ENCODE measurements at regions not wholly inside any gene's neighbourhood (a gene's known extent, or its start where the extent isn't known, plus 50 kb on each side); places are given as distances from the start of the nearest gene placed in this dataset.

GRCh38 chr10:122754491-122755235 lies 55.0 kb upstream of the C10orf120 start:
- Histone ChIP-seq H3K4me1 (ENCODE audit: insufficient read depth, low read length, poor library complexity, severe bottlenecking) (no peaks in the 10 kb centered on the region), H3K9me3 (ENCODE audit: low read length) (0 out of 2 replicates have a peak, but pooled peaks cover 9% of the 10 kb centered on the region), H2AFZ (ENCODE audit: low read length) (no peak overlapping the region), H3K79me2 (ENCODE audit: insufficient read depth, low read depth, low read length) (no peaks in the 10 kb centered on the region), H3K36me3 (ENCODE audit: insufficient read depth, low read length) (no peaks in the 10 kb centered on the region), H3K27ac (ENCODE audit: low read depth, low read length, poor library complexity, severe bottlenecking) (no peak overlapping the region), H3K4me3 (ENCODE audit: low read depth, low read length, poor library complexity, severe bottlenecking) (no peak overlapping the region), H3K4me2 (ENCODE audit: low read length) (no peak overlapping the region), H3K9me2 (ENCODE audit: insufficient read depth, low read length) (no peaks in the 10 kb centered on the region), H4K20me1 (ENCODE audit: insufficient read depth, low read length) (no peaks in the 10 kb centered on the region)
- DNase-seq (ENCODE audit: low spot score) = no peak
- CTCF ChIA-PET (ENCODE audit: unreplicated experiment) = no interaction called here
- no TSS peak for BruUV-seq (replicated peaks)
- TF ChIP-seq CTCF (conservative IDR thresholded peaks at IDR 0.05; ENCODE audit: low read length) (no peak), EZH2phosphoT487 (IDR thresholded peaks at IDR 0.05; ENCODE audit: borderline replicate concordance, low read depth, low read length) (no peak)
- intact Hi-C loops (cut with micrococcal nuclease; ENCODE audit: unreplicated experiment) = no loop called here
- POLR2A ChIA-PET = interaction anchor here (0.6 kb wide), 1 partner anchor 1239 kb away, joined by 3 read pairs; no protein-coding TSS in a partner anchor

- Histone ChIP-seq H3K9me2 (ENCODE audit: insufficient read depth, low read length) (no peaks in the 10 kb centered on the region), H3K36me3 (ENCODE audit: insufficient read depth, low read length) (no peaks in the 10 kb centered on the region), H3K79me2 (ENCODE audit: insufficient read depth, low read depth, low read length) (no peaks in the 10 kb centered on the region), H3K4me1 (ENCODE audit: insufficient read depth, low read length, poor library complexity, severe bottlenecking) (no peaks in the 10 kb centered on the region), H3K4me2 (ENCODE audit: low read length) (no peak overlapping the region), H3K9me3 (ENCODE audit: low read length) (no peaks in the 10 kb centered on the region), H4K20me1 (ENCODE audit: insufficient read depth, low read length) (no peaks in the 10 kb centered on the region), H2AFZ (ENCODE audit: low read length) (no peak overlapping the region), H3K27ac (ENCODE audit: low read depth, low read length, poor library complexity, severe bottlenecking) (no peak overlapping the region), H3K4me3 (ENCODE audit: low read depth, low read length, poor library complexity, severe bottlenecking) (no peak overlapping the region)
- CTCF ChIA-PET (ENCODE audit: unreplicated experiment) = no interaction called here
- POLR2A ChIA-PET = no interaction called here
- BruUV-seq (replicated peaks) = no TSS peak
- DNase-seq (ENCODE audit: low spot score) = no peak
- no peak for TF ChIP-seq CTCF (conservative IDR thresholded peaks at IDR 0.05; ENCODE audit: low read length)
- no peak for TF ChIP-seq EZH2phosphoT487 (IDR thresholded peaks at IDR 0.05; ENCODE audit: borderline replicate concordance, low read depth, low read length)
- intact Hi-C loops (cut with micrococcal nuclease; ENCODE audit: unreplicated experiment) = no loop called here
Observed at GRCh38 chr10:122749886-122750285, 50.2 kb upstream of the C10orf120 start.
